ACC112 (cell line): ENCODE measurements at regions not wholly inside any gene's neighbourhood (a gene's known extent, or its start where the extent isn't known, plus 50 kb on each side); places are given as distances from the start of the nearest gene placed in this dataset.

Source experiments
- H2AFZ ChIP-seq: fragments of 200-600 bp; sonication (generic); one replicate; pipeline ENCODE4 v1.6.0; 2017; ENCODE audit warnings: antibody characterized with exemption, low read length; ENCODE audit not compliant: unreplicated experiment
- H3K27ac ChIP-seq: fragments of 200-600 bp; sonication (generic); 2 replicates; pipeline ENCODE4 v1.5.1; 2014; ENCODE audit warnings: low read depth, mild to moderate bottlenecking, antibody characterized with exemption, low read length, moderate library complexity
- H3K27me3 ChIP-seq: fragments of 200-600 bp; sonication (generic); 2 replicates; pipeline ENCODE4 v1.6.1; 2014; ENCODE audit warnings: mild to moderate bottlenecking, antibody characterized with exemption, low read length, moderate library complexity, mixed read lengths; ENCODE audit not compliant: insufficient read depth
- H3K36me3 ChIP-seq: fragments of 200-600 bp; sonication (generic); 2 replicates; pipeline ENCODE4 v1.6.1; 2016; ENCODE audit warnings: mild to moderate bottlenecking, antibody characterized with exemption, low read length, moderate library complexity, mixed read lengths; ENCODE audit not compliant: insufficient read depth
- H3K4me1 ChIP-seq: fragments of 200-600 bp; sonication (generic); one replicate; pipeline ENCODE4 v1.6.1; 2016; ENCODE audit warnings: low read length, mixed read lengths; ENCODE audit not compliant: insufficient read depth, unreplicated experiment, control insufficient read depth
- H3K4me3 ChIP-seq: fragments of 200-600 bp; sonication (generic); 2 replicates; pipeline ENCODE4 v1.5.1; 2014; ENCODE audit warnings: mild to moderate bottlenecking, low read depth, low read length
- H3K79me2 ChIP-seq: fragments of 200-600 bp; sonication (generic); one replicate; pipeline ENCODE4 v1.6.0; 2016; ENCODE audit warnings: low read length; ENCODE audit not compliant: control insufficient read depth, unreplicated experiment, insufficient read depth

DNA sequence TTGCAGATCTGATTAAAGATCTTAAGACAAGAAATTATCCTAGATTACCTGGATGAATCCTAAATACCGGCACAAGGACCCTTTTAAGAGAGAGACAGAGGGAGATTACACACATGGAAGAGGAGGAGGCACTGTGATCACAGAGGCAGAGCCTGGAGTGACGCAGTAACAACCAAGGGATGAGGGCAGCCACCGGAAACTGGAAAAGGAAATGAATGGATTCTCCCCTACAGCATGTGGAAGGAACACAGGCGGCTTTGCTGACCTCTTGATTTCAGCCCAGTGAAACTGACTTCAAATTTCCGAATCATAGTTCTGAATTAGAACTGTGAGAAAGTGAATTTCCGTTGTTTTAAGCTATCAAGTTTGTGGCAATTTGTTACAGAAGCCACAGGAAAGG is 50.2 kb upstream of the IVNS1ABP start:
- Histone ChIP-seq H3K4me1 (peaks cover 10% of the 10 kb centered on the region), H3K79me2 (no peaks in the 10 kb centered on the region), H3K27ac (no peak overlapping the region), H2AFZ (no peak overlapping the region), H3K4me3 (no peak overlapping the region), H3K27me3 (no peaks in the 10 kb centered on the region), H3K36me3 (no peaks in the 10 kb centered on the region)
